C4-2B (cell line): ENCODE measurements at regions not wholly inside any gene's neighbourhood (a gene's known extent, or its start where the extent isn't known, plus 50 kb on each side); places are given as distances from the start of the nearest gene placed in this dataset.

Experiments
- ZFX ChIP-seq: fragments of 450-650 bp; IDR thresholded peaks from 2 replicates; pipeline ENCODE4 v1.6.1; 2017
- TF ChIP-seq, protein P1 (sequence below): fragments of 450-650 bp; conservative IDR thresholded peaks from 2 replicates; pipeline ENCODE4 v1.5.1; 2017; ENCODE audit warnings: mild to moderate bottlenecking

DNA sequence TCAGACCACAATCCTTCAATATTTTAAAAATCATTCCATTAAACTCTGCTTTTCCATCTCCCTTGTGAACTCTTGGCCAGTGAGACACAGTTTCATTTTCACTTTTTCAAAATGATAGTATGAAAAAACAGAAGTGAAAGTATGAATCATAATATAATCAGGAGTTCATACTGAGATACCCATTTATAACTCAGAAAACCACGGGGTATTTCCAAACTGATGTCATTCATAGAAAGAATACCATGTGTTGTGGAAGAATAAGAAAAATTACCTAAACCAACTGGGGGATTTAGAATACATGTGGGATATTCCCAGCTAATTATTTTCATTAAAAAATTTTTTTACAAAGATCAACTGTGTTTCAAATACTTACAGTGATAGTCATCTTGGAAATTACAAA, 149.9 kb downstream of the MRPL39 start:
- TF ChIP-seq, protein P1, sequence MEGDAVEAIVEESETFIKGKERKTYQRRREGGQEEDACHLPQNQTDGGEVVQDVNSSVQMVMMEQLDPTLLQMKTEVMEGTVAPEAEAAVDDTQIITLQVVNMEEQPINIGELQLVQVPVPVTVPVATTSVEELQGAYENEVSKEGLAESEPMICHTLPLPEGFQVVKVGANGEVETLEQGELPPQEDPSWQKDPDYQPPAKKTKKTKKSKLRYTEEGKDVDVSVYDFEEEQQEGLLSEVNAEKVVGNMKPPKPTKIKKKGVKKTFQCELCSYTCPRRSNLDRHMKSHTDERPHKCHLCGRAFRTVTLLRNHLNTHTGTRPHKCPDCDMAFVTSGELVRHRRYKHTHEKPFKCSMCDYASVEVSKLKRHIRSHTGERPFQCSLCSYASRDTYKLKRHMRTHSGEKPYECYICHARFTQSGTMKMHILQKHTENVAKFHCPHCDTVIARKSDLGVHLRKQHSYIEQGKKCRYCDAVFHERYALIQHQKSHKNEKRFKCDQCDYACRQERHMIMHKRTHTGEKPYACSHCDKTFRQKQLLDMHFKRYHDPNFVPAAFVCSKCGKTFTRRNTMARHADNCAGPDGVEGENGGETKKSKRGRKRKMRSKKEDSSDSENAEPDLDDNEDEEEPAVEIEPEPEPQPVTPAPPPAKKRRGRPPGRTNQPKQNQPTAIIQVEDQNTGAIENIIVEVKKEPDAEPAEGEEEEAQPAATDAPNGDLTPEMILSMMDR = no peak
- no peak for TF ChIP-seq ZFX
